ENCODE measurements at regions not wholly inside any gene's neighbourhood (a gene's known extent, or its start where the extent isn't known, plus 50 kb on each side); places are given as distances from the start of the nearest gene placed in this dataset.

DNA sequence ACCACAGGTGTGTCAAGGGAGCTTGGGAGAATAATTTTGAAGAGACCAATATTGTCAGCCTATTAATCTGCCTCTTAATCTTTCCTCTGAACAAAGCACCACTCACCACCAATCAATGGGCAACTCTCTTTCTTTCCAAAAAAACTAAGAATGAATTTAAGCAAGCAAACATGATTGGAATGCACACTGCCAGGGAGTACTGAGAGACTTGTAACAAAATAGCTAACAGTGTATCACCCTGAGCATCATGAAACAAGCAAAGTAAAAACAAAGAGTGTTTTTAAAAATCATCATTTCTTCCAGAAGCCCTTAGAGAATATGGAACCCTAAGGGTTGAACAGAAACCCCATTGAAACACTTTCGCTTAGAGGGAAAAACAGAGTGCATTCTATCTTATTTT lies 299.7 kb downstream of the DSEL start:
- Mint-ChIP-seq H3K4me1 (ENCODE audit: low read depth) (no peaks in the 10 kb centered on the region), H3K4me3 (no peak overlapping the region), H3K9me3 (no peaks in the 10 kb centered on the region), H3K36me3 (ENCODE audit: insufficient read depth) (no peaks in the 10 kb centered on the region), H3K27me3 (ENCODE audit: low read depth) (no peaks in the 10 kb centered on the region)
- ATAC-seq = no peak
- no peak for DNase-seq

- H3K9me3 Mint-ChIP-seq = no peaks in the 10 kb centered on the region
- no peaks in the 10 kb centered on the region for H3K4me1 Mint-ChIP-seq (ENCODE audit: low read depth)
- ATAC-seq (no peak), DNase-seq (no peak)
- H3K4me3 Mint-ChIP-seq = no peak overlapping the region
- H3K36me3 Mint-ChIP-seq (ENCODE audit: insufficient read depth) = no peaks in the 10 kb centered on the region
- no peaks in the 10 kb centered on the region for H3K27me3 Mint-ChIP-seq (ENCODE audit: low read depth)
Observed at GRCh38 chr18:67215686-67216085, 300.8 kb downstream of the DSEL start.

- H3K36me3 Mint-ChIP-seq (ENCODE audit: insufficient read depth) = no peaks in the 10 kb centered on the region
- no peak for ATAC-seq
Observed at GRCh38 chr18:67211646-67212045, 304.9 kb downstream of the DSEL start.

GRCh38 chr18:67200665-67201064 lies 315.9 kb downstream of the DSEL start:
- Mint-ChIP-seq H3K4me3 (no peak overlapping the region), H3K4me1 (ENCODE audit: low read depth) (no peaks in the 10 kb centered on the region), H3K27me3 (ENCODE audit: low read depth) (peaks cover 5% of the 10 kb centered on the region), H3K36me3 (ENCODE audit: insufficient read depth) (no peaks in the 10 kb centered on the region), H3K9me3 (no peaks in the 10 kb centered on the region)
- ATAC-seq (no peak), DNase-seq (no peak)

More at GRCh38 chr18:67211646-67212045, 304.9 kb downstream of the DSEL start:
- DNase-seq = no peak
- Mint-ChIP-seq H3K4me1 (ENCODE audit: low read depth) (no peaks in the 10 kb centered on the region), H3K9me3 (no peaks in the 10 kb centered on the region), H3K27me3 (ENCODE audit: low read depth) (no peaks in the 10 kb centered on the region), H3K4me3 (no peak overlapping the region)

- Mint-ChIP-seq H3K4me3 (no peak overlapping the region), H3K4me1 (ENCODE audit: low read depth) (peaks cover under 1% of the 10 kb centered on the region), H3K27me3 (ENCODE audit: low read depth) (peaks cover 5% of the 10 kb centered on the region), H3K36me3 (ENCODE audit: insufficient read depth) (no peaks in the 10 kb centered on the region), H3K9me3 (no peaks in the 10 kb centered on the region)
- peak; percentile 40 to 63 for ATAC-seq
- no peak for DNase-seq
Observed at GRCh38 chr18:67199993-67200617, 316.4 kb downstream of the DSEL start.

GRCh38 chr18:67194886-67195285 lies 321.6 kb downstream of the DSEL start:
- no peak overlapping the region for H3K4me3 Mint-ChIP-seq
- H3K27me3 Mint-ChIP-seq (ENCODE audit: low read depth) = no peaks in the 10 kb centered on the region
- ATAC-seq (no peak), DNase-seq (no peak)
- peaks cover 3% of the 10 kb centered on the region for H3K4me1 Mint-ChIP-seq (ENCODE audit: low read depth)
- no peaks in the 10 kb centered on the region for H3K9me3 Mint-ChIP-seq
- no peaks in the 10 kb centered on the region for H3K36me3 Mint-ChIP-seq (ENCODE audit: insufficient read depth)

DNA sequence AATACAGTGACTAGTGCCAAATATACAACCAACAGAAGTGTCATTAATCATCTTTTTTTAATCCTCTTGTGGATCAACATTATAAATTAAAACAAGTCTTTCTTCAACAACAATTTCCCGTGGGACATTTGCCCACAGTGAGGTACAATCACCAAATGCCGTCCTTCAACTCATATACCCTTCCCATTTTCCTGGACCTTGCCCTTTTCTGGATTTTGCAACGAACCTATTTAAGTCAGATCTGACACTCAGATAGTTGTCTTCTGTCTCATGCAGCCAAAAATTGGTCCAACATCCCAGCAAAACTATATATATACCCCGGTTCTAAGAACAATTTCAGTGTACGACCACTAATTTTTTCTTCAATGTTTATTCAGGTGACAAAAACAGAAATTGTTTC lies 324.0 kb downstream of the DSEL start:
- DNase-seq (no peak), ATAC-seq (no peak)
- H3K9me3 Mint-ChIP-seq = no peaks in the 10 kb centered on the region
- peaks cover 3% of the 10 kb centered on the region for H3K4me1 Mint-ChIP-seq (ENCODE audit: low read depth)
- no peaks in the 10 kb centered on the region for H3K36me3 Mint-ChIP-seq (ENCODE audit: insufficient read depth)
- H3K4me3 Mint-ChIP-seq = no peak overlapping the region
- no peaks in the 10 kb centered on the region for H3K27me3 Mint-ChIP-seq (ENCODE audit: low read depth)

DNA sequence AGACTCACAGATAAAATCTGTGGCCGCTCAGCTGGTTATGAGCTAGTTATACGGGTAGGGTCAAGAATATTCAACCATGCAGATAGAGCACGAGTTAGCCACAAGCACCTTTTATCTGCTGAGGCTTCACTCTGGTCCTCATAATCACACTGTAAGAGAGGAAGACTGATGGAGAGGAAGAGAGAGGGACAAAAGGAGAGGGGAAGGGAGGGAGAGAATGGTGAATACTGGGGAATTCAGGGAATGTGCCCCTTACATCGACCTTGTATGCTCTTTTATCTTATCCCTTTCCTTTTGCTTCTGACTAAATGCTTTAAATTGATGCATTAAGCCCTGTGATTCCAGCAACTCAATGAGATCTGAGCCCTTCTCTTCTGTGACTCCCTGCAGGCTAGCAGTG lies 333.1 kb downstream of the DSEL start:
- DNase-seq = no peak
- no peaks in the 10 kb centered on the region for H3K9me3 Mint-ChIP-seq
- no peak for ATAC-seq
- H3K4me1 Mint-ChIP-seq (ENCODE audit: low read depth) = no peaks in the 10 kb centered on the region
- H3K36me3 Mint-ChIP-seq (ENCODE audit: insufficient read depth) = no peaks in the 10 kb centered on the region
- H3K27me3 Mint-ChIP-seq (ENCODE audit: low read depth) = no peaks in the 10 kb centered on the region
- no peak overlapping the region for H3K4me3 Mint-ChIP-seq

DNA sequence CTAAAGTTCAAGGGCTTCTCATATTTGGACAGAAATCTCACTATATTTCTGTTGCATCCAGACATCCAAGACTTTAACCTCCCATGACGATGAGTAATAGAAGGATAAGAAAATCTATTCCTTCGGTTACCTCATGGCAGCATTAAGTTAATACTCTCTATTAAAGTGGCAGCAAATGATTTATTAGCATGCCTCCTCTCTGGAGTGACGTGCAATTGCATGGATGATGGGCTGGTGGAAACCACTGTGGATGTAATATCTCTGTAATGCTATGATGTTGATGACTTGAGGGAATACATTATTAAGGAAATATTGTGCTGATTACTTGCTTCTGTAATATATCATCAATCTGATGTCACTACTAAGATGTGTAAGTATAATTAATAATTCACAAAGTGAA lies 336.8 kb downstream of the DSEL start:
- Mint-ChIP-seq H3K4me1 (ENCODE audit: low read depth) (no peaks in the 10 kb centered on the region), H3K4me3 (no peak overlapping the region), H3K27me3 (ENCODE audit: low read depth) (no peaks in the 10 kb centered on the region), H3K9me3 (no peaks in the 10 kb centered on the region), H3K36me3 (ENCODE audit: insufficient read depth) (no peaks in the 10 kb centered on the region)
- no peak for ATAC-seq
- no peak for DNase-seq

GRCh38 chr18:67159662-67160061 lies 356.9 kb downstream of the DSEL start:
- H3K9me3 Mint-ChIP-seq = no peaks in the 10 kb centered on the region
- H3K27me3 Mint-ChIP-seq (ENCODE audit: low read depth) = no peaks in the 10 kb centered on the region
- no peaks in the 10 kb centered on the region for H3K36me3 Mint-ChIP-seq (ENCODE audit: insufficient read depth)
- no peak overlapping the region for H3K4me3 Mint-ChIP-seq
- no peaks in the 10 kb centered on the region for H3K4me1 Mint-ChIP-seq (ENCODE audit: low read depth)
- no peak for ATAC-seq
- DNase-seq = no peak

DNA sequence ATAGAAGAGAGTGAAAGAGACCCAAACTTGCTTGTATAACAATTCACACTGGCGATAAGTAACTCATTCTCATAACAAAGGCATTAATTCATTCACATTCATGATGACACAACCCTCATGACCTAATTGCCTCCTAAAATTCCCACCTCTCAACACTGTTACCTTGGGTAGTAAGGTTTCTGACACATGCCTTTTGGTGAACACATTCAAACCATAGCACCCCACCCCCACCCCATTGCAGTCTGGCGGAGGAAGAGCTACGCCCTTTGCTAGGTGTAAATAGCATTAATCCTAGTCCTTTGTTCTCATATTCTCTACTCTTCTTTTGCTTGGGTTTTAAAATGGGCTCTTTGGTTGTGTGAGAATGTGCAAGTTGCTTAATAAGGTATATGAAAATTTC lies 361.5 kb downstream of the DSEL start:
- ATAC-seq (no peak), DNase-seq (no peak)
- Mint-ChIP-seq H3K9me3 (no peaks in the 10 kb centered on the region), H3K4me3 (no peak overlapping the region), H3K36me3 (ENCODE audit: insufficient read depth) (no peaks in the 10 kb centered on the region), H3K4me1 (ENCODE audit: low read depth) (no peaks in the 10 kb centered on the region), H3K27me3 (ENCODE audit: low read depth) (no peaks in the 10 kb centered on the region)

DNA sequence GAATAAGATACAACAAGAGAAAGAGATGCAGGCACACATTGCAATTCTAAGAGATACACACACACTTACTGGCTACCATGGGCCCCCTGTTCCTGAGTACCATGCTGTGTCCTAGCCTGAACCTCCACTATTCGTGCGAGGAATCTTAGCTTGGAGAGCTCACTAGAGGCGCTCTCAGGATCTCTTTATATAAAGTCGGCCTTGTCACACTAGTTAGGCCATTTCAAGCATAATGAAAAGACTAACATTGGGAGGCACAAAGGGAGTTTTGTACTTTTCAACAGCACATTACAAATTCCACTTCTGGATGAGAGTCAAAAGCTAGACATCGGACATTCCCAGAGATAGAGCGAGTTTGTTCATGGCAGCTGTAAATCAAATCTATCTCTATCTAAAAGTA lies 365.2 kb downstream of the DSEL start:
- Mint-ChIP-seq H3K9me3 (no peaks in the 10 kb centered on the region), H3K36me3 (ENCODE audit: insufficient read depth) (no peaks in the 10 kb centered on the region), H3K27me3 (ENCODE audit: low read depth) (no peaks in the 10 kb centered on the region), H3K4me3 (no peak overlapping the region), H3K4me1 (ENCODE audit: low read depth) (no peaks in the 10 kb centered on the region)
- ATAC-seq (no peak), DNase-seq (no peak)

DNA sequence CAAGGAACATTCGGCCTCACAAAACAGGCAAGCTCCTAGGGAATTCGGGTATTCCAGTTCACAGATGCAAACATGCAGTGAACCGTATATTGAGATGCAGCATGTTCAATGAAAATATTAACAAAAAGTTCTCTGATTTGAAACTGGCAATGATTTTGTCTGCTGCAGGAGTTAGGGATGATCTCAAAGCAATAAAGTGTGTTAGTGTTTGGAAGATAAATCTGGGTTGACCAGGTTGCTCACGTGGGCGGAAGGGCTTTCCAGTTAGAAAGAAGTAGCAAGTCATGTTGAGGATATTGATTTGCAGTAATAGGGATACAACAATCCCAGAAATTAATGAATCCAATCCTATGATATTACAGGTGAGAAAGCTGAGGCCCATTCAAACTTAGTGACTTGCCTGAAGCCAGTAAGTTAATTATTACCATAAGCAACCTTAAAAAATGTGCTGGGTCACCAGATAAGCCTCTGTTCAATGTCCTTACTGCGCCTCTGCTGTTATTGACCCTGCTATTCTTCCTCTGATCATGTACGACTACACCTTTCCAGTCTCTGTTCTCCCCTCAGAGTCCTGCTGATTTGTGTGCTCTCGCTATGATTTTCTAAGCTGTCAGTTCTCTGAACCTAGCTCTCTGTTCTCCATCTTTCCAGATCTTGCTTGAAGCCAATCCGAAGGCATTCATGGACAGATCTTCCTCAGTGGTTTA lies 370.8 kb downstream of the DSEL start:
- no peaks in the 10 kb centered on the region for H3K27me3 Mint-ChIP-seq (ENCODE audit: low read depth)
- H3K9me3 Mint-ChIP-seq = no peaks in the 10 kb centered on the region
- no peaks in the 10 kb centered on the region for H3K36me3 Mint-ChIP-seq (ENCODE audit: insufficient read depth)
- H3K4me3 Mint-ChIP-seq = no peak overlapping the region
- ATAC-seq (no peak), DNase-seq (no peak)
- no peaks in the 10 kb centered on the region for H3K4me1 Mint-ChIP-seq (ENCODE audit: low read depth)

DNA sequence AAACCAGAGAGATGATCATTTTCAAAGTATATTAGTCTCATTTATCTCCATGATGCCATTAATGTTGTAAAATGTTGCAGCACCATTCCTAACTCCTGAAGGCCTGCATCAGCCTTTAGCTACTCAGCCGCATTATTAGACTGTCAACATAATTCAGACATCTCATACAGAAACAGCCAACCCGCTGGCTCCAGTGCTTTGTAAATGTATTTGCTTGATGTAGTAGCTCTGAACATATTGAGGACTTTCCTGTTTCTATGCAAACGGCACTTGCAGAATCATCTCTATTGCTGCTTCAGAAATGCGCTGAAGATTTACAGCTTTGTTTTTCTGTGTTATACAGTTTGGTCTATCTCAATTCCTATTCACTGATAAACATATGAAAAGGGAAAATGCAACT lies 372.2 kb downstream of the DSEL start:
- ATAC-seq = no peak
- H3K36me3 Mint-ChIP-seq (ENCODE audit: insufficient read depth) = no peaks in the 10 kb centered on the region
- no peaks in the 10 kb centered on the region for H3K9me3 Mint-ChIP-seq
- no peak for DNase-seq
- no peaks in the 10 kb centered on the region for H3K27me3 Mint-ChIP-seq (ENCODE audit: low read depth)
- H3K4me3 Mint-ChIP-seq = no peak overlapping the region
- no peaks in the 10 kb centered on the region for H3K4me1 Mint-ChIP-seq (ENCODE audit: low read depth)

DNA sequence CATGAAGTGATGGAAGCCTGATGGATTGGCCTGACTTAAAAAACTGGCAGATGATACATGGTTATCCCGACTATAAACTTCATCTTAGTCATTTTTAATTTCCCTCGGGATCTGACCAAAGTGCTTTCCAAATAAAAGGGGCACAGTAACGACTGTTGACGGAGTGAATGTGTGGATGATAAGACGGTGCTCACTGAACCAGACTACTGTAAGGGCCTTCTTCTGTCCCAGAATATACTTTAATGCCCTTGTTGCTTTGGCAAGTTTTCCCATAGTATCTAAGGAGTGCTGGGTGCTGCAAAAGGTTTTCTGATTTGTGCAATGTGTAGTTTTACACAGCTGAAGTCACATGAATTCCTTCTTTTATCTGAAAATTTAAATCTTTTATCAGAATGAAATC lies 373.5 kb downstream of the DSEL start:
- no peak for ATAC-seq
- H3K27me3 Mint-ChIP-seq (ENCODE audit: low read depth) = no peaks in the 10 kb centered on the region
- H3K36me3 Mint-ChIP-seq (ENCODE audit: insufficient read depth) = no peaks in the 10 kb centered on the region
- H3K4me3 Mint-ChIP-seq = no peak overlapping the region
- H3K9me3 Mint-ChIP-seq = no peaks in the 10 kb centered on the region
- no peak for DNase-seq
- no peaks in the 10 kb centered on the region for H3K4me1 Mint-ChIP-seq (ENCODE audit: low read depth)
